H9 (cell line): ENCODE measurements at regions not wholly inside any gene's neighbourhood (a gene's known extent, or its start where the extent isn't known, plus 50 kb on each side); places are given as distances from the start of the nearest gene placed in this dataset.

Source experiments
- DNase-seq: peaks from one replicate; pipeline ENCODE4 v3.0.0-alpha.2; 2017
- H2AFZ ChIP-seq: one replicate; pipeline ENCODE4 v1.6.1; 2013; ENCODE audit warnings: mild to moderate bottlenecking, low read length, control low read depth, moderate library complexity
- H2AK5ac ChIP-seq: 2 replicates; pipeline ENCODE4 v1.6.1; 2013; ENCODE audit warnings: low read length, control low read depth, mixed read lengths; ENCODE audit not compliant: insufficient read length
- H2BK120ac ChIP-seq: one replicate; pipeline ENCODE4 v1.6.1; 2013; ENCODE audit warnings: low read depth, mild to moderate bottlenecking, low read length, control low read depth, inconsistent platforms; ENCODE audit not compliant: poor library complexity, severe bottlenecking
- H2BK12ac ChIP-seq: 2 replicates; pipeline ENCODE4 v1.6.1; 2013; ENCODE audit warnings: low read length, control low read depth, mixed read lengths, low read depth; ENCODE audit not compliant: insufficient read length
- H2BK15ac ChIP-seq: 2 replicates; pipeline ENCODE4 v1.6.1; 2013; ENCODE audit warnings: low read depth, low read length, control low read depth
- H2BK20ac ChIP-seq: one replicate; pipeline ENCODE4 v1.6.1; 2013; ENCODE audit warnings: low read depth, mild to moderate bottlenecking, low read length, control low read depth, inconsistent platforms; ENCODE audit not compliant: poor library complexity, severe bottlenecking
- H2BK5ac ChIP-seq: 2 replicates; pipeline ENCODE4 v1.6.1; 2013; ENCODE audit warnings: low read length, control low read depth, mixed read lengths; ENCODE audit not compliant: insufficient read length
- H3K14ac ChIP-seq: 2 replicates; pipeline ENCODE4 v1.6.1; 2013; ENCODE audit warnings: low read length, control low read depth; ENCODE audit not compliant: insufficient read depth
- H3K18ac ChIP-seq: 2 replicates; pipeline ENCODE4 v1.6.1; 2013; ENCODE audit warnings: low read depth, mild to moderate bottlenecking, mixed read lengths, low read length, control low read depth; ENCODE audit not compliant: insufficient read length
- H3K23ac ChIP-seq: 2 replicates; pipeline ENCODE4 v1.6.1; 2013; ENCODE audit warnings: low read length, control low read depth, mixed read lengths, low read depth; ENCODE audit not compliant: insufficient read length
- H3K23me2 ChIP-seq: 2 replicates; pipeline ENCODE4 v1.6.1; 2013; ENCODE audit warnings: low read depth, mild to moderate bottlenecking, mixed read lengths, low read length, control low read depth; ENCODE audit not compliant: insufficient read length, poor library complexity, severe bottlenecking
- H3K27ac ChIP-seq: 2 replicates; pipeline ENCODE4 v1.5.1; 2013; ENCODE audit warnings: low read length, control low read depth, mixed read lengths, low read depth; ENCODE audit not compliant: insufficient read length
- H3K27me3 ChIP-seq: 2 replicates; pipeline ENCODE4 v1.6.1; 2013; ENCODE audit warnings: low read length, control low read depth, inconsistent platforms; ENCODE audit not compliant: insufficient read depth
- H3K4ac ChIP-seq: 2 replicates; pipeline ENCODE4 v1.6.1; 2013; ENCODE audit warnings: low read depth, mild to moderate bottlenecking, control low read depth, inconsistent platforms, low read length, moderate library complexity
- H3K4me1 ChIP-seq: 2 replicates; pipeline ENCODE4 v1.6.1; 2013; ENCODE audit warnings: low read length, control low read depth, inconsistent platforms; ENCODE audit not compliant: insufficient read depth
- H3K4me2 ChIP-seq: 2 replicates; pipeline ENCODE4 v1.6.1; 2013; ENCODE audit warnings: low read length, control low read depth, mixed read lengths; ENCODE audit not compliant: insufficient read length, insufficient read depth
- H3K56ac ChIP-seq: 2 replicates; pipeline ENCODE4 v1.6.1; 2013; ENCODE audit warnings: low read depth, mild to moderate bottlenecking, mixed read lengths, low read length, control low read depth; ENCODE audit not compliant: insufficient read length
- H3K79me1 ChIP-seq: 2 replicates; pipeline ENCODE4 v1.6.1; 2013; ENCODE audit warnings: low read depth, mild to moderate bottlenecking, moderate library complexity, low read length, control low read depth, inconsistent platforms; ENCODE audit not compliant: insufficient read depth, poor library complexity, severe bottlenecking
- H3K79me2 ChIP-seq: 2 replicates; pipeline ENCODE4 v1.6.1; 2013; ENCODE audit warnings: low read length, control low read depth, inconsistent platforms; ENCODE audit not compliant: insufficient read depth
- H3K9ac ChIP-seq: 2 replicates; pipeline ENCODE4 v1.6.1; 2013; ENCODE audit warnings: low read length, control low read depth, mixed read lengths; ENCODE audit not compliant: insufficient read length; ENCODE audit errors: extremely low read depth
- H3K9me3 ChIP-seq: one replicate; pipeline ENCODE4 v1.6.1; 2013; ENCODE audit warnings: low read depth, low read length, inconsistent platforms; ENCODE audit not compliant: control insufficient read depth
- H3T11ph ChIP-seq: one replicate; pipeline ENCODE4 v1.6.1; 2013; ENCODE audit warnings: mild to moderate bottlenecking, low read length, control low read depth, inconsistent platforms
- H4K20me1 ChIP-seq: one replicate; pipeline ENCODE4 v1.6.1; 2013; ENCODE audit not compliant: control insufficient read depth, insufficient read length, insufficient read depth
- H4K5ac ChIP-seq: 2 replicates; pipeline ENCODE4 v1.6.1; 2013; ENCODE audit warnings: low read depth, mild to moderate bottlenecking, mixed read lengths, low read length, control low read depth; ENCODE audit not compliant: insufficient read length
- H4K8ac ChIP-seq: replicated peaks from 2 replicates; pipeline ENCODE4 v1.6.1; 2013; ENCODE audit warnings: low read length, control low read depth, mixed read lengths, low read depth; ENCODE audit not compliant: insufficient read length
- H4K91ac ChIP-seq: 2 replicates; pipeline ENCODE4 v1.6.1; 2013; ENCODE audit warnings: low read depth, mild to moderate bottlenecking, moderate library complexity, mixed read lengths, low read length, control low read depth; ENCODE audit not compliant: insufficient read length
- H3K27ac Mint-ChIP-seq, 3 experiments: 2 replicates in 2 of 3; 3 replicates in 1 of 3; pipeline ENCODE4 v1.8.0; 2020 to 2021; ENCODE audit warnings: mixed read lengths in 3 of 3, mild to moderate bottlenecking in 1 of 3, moderate library complexity in 1 of 3
- H3K27me3 Mint-ChIP-seq: 2 replicates; pipeline ENCODE4 v1.8.0; 2021; ENCODE audit warnings: low read depth, mild to moderate bottlenecking, moderate library complexity, mixed read lengths
- H3K36me3 Mint-ChIP-seq, 3 experiments: 2 replicates in 2 of 3; 3 replicates in 1 of 3; pipeline ENCODE4 v1.8.0; 2020 to 2021; ENCODE audit warnings: low read depth in 3 of 3, mixed read lengths in 3 of 3; ENCODE audit not compliant: insufficient read depth in 1 of 3
- H3K4me1 Mint-ChIP-seq, 2 experiments: 2 replicates each; pipeline ENCODE4 v1.8.0; 2020; ENCODE audit warnings: mixed read lengths in 2 of 2
- H3K4me3 Mint-ChIP-seq, 2 experiments: 2 replicates in 1 of 2; 3 replicates in 1 of 2; pipeline ENCODE4 v1.8.0; 2020 to 2021; ENCODE audit warnings: mild to moderate bottlenecking in 2 of 2, mixed read lengths in 2 of 2, moderate library complexity in 1 of 2
- H3K9me3 Mint-ChIP-seq, 2 experiments: 2 replicates in 1 of 2; 3 replicates in 1 of 2; pipeline ENCODE4 v1.8.0; 2020; ENCODE audit warnings: mild to moderate bottlenecking in 2 of 2, mixed read lengths in 2 of 2, moderate library complexity in 1 of 2
- CTCF ChIP-seq: fragments of 200-600 bp; sonication (generic); conservative IDR thresholded peaks from 3 replicates; pipeline ENCODE4 v1.8.0; 2021; ENCODE audit warnings: antibody characterized with exemption, mild to moderate bottlenecking
- WGBS: extraction: QIAGEN DNeasy Blood & Tissue Kit; methylation state at CpG from one replicate; pipeline ENCODE4 v1.1.7; 2013; ENCODE audit warnings: missing lambda C conversion rate, low lambda C conversion rate, mixed read lengths; ENCODE audit not compliant: insufficient read length; ENCODE audit errors: extremely low coverage; 5-methylcytosine and 5-hydroxymethylcytosine counted together

- no peaks in the 10 kb centered on the region for H3K9me3 ChIP-seq
- no peak overlapping the region for H3K4ac ChIP-seq
- Mint-ChIP-seq H3K36me3 (peaks cover 0 to 9% (median 8%) of the 10 kb centered on the region in 3 experiments; a peak in 4 of 7 replicates), H3K27me3 (no peaks in the 10 kb centered on the region), H3K27ac (peak overlapping the region in 1 of 3 experiments; percentile 68; a peak in 2 of 7 replicates), H3K9me3 (peaks cover 4 to 7% of the 10 kb centered on the region in 2 experiments; a peak in 2 of 5 replicates), H3K4me1 (0 out of 4 replicates have a peak, but pooled peaks cover 0 to 5% of the 10 kb centered on the region in 2 experiments), H3K4me3 (no peak overlapping the region)
- H3K56ac ChIP-seq: no peak overlapping the region
- no peak overlapping the region for H2AK5ac ChIP-seq
- H4K91ac ChIP-seq: no peak overlapping the region
- no peak overlapping the region for H3K18ac ChIP-seq
- H3K23me2 ChIP-seq: peaks cover 3% of the 10 kb centered on the region
- H4K5ac ChIP-seq: no peak overlapping the region
- no peak overlapping the region for H3K14ac ChIP-seq
- H2BK20ac ChIP-seq: no peak overlapping the region
- H3K4me2 ChIP-seq: no peak overlapping the region
- DNase-seq: peak; percentile 63
- H2BK12ac ChIP-seq: no peak overlapping the region
- no peak overlapping the region for H3K23ac ChIP-seq
- no peaks in the 10 kb centered on the region for H3K79me1 ChIP-seq
- no CpG with 5 or more reads among the region's 7 CpGs for WGBS
- no peaks in the 10 kb centered on the region for H4K20me1 ChIP-seq
- no peak overlapping the region for H2AFZ ChIP-seq
- H2BK120ac ChIP-seq: no peak overlapping the region
- H3T11ph ChIP-seq: no peak overlapping the region
- H3K79me2 ChIP-seq: no peaks in the 10 kb centered on the region
- H3K9ac ChIP-seq: no peak overlapping the region
- no peak overlapping the region for H2BK5ac ChIP-seq
- no peaks in the 10 kb centered on the region; the same call in 1 of the 2 replicates for H3K4me1 ChIP-seq
- H4K8ac ChIP-seq: no peak overlapping the region
- no peak overlapping the region for H3K27ac ChIP-seq
- no peaks in the 10 kb centered on the region for H3K27me3 ChIP-seq
- TF ChIP-seq CTCF: peak; percentile 66
- no peak overlapping the region for H2BK15ac ChIP-seq
These were observed 971.3 kb upstream of the FAM98A start for GRCh38 chr2:34570266-34570872.
